ENCODE measurements at regions not wholly inside any gene's neighbourhood (a gene's known extent, or its start where the extent isn't known, plus 50 kb on each side); places are given as distances from the start of the nearest gene placed in this dataset.

- H3K27me3 Mint-ChIP-seq (ENCODE audit: insufficient read depth, unreplicated experiment) = no peaks in the 10 kb centered on the region
- no peaks in the 10 kb centered on the region for H3K4me1 Mint-ChIP-seq (ENCODE audit: low read depth, unreplicated experiment)
- POLR2A ChIA-PET = no interaction called here
- no peaks in the 10 kb centered on the region for H3K36me3 Mint-ChIP-seq (ENCODE audit: insufficient read depth, unreplicated experiment)
- no peak overlapping the region for H3K27ac Mint-ChIP-seq (ENCODE audit: unreplicated experiment)
- Histone ChIP-seq H3K4me3 (ENCODE audit: low read depth, low read length) (no peak overlapping the region), H3K27me3 (replicated peaks; ENCODE audit: control insufficient read depth, insufficient read depth, low read length) (no peaks in the 10 kb centered on the region), H3K9me3 (no peaks in the 10 kb centered on the region), H3K36me3 (ENCODE audit: control insufficient read depth, insufficient read depth, low read length) (no peaks in the 10 kb centered on the region), H3K4me1 (no peaks in the 10 kb centered on the region)
- TF ChIP-seq, protein P1, sequence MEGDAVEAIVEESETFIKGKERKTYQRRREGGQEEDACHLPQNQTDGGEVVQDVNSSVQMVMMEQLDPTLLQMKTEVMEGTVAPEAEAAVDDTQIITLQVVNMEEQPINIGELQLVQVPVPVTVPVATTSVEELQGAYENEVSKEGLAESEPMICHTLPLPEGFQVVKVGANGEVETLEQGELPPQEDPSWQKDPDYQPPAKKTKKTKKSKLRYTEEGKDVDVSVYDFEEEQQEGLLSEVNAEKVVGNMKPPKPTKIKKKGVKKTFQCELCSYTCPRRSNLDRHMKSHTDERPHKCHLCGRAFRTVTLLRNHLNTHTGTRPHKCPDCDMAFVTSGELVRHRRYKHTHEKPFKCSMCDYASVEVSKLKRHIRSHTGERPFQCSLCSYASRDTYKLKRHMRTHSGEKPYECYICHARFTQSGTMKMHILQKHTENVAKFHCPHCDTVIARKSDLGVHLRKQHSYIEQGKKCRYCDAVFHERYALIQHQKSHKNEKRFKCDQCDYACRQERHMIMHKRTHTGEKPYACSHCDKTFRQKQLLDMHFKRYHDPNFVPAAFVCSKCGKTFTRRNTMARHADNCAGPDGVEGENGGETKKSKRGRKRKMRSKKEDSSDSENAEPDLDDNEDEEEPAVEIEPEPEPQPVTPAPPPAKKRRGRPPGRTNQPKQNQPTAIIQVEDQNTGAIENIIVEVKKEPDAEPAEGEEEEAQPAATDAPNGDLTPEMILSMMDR (IDR thresholded peaks at IDR 0.05; ENCODE audit: insufficient read depth in 1 of 2, low read depth in 1 of 2, low read length in 1 of 2, severe bottlenecking in 1 of 2, unreplicated experiment in 1 of 2) = no peak
- H3K9me3 Mint-ChIP-seq (ENCODE audit: unreplicated experiment) = no peaks in the 10 kb centered on the region
- CTCF ChIA-PET = no interaction called here
- no peak for DNase-seq
- no peak overlapping the region for H3K4me3 Mint-ChIP-seq (ENCODE audit: unreplicated experiment)
- intact Hi-C loops (cut with micrococcal nuclease; ENCODE audit: unreplicated experiment) = no loop called here
- BruUV-seq (replicated peaks) = no TSS peak
Measured at GRCh38 chr14:94686511-94687160, 74.4 kb downstream of the SERPINA3 start.

GRCh38 chr14:94685681-94686485 is 73.7 kb downstream of the SERPINA3 start:
- Mint-ChIP-seq H3K4me1 (ENCODE audit: low read depth, unreplicated experiment) (no peaks in the 10 kb centered on the region), H3K27ac (ENCODE audit: unreplicated experiment) (no peak overlapping the region), H3K36me3 (ENCODE audit: insufficient read depth, unreplicated experiment) (no peaks in the 10 kb centered on the region), H3K4me3 (ENCODE audit: unreplicated experiment) (no peak overlapping the region), H3K9me3 (ENCODE audit: unreplicated experiment) (no peaks in the 10 kb centered on the region), H3K27me3 (ENCODE audit: insufficient read depth, unreplicated experiment) (no peaks in the 10 kb centered on the region)
- Histone ChIP-seq H3K4me1 (no peaks in the 10 kb centered on the region), H3K27me3 (replicated peaks; ENCODE audit: control insufficient read depth, insufficient read depth, low read length) (no peaks in the 10 kb centered on the region), H3K9me3 (no peaks in the 10 kb centered on the region), H3K4me3 (ENCODE audit: low read depth, low read length) (no peak overlapping the region), H3K36me3 (ENCODE audit: control insufficient read depth, insufficient read depth, low read length) (no peaks in the 10 kb centered on the region)
- POLR2A ChIA-PET = no interaction called here
- TF ChIP-seq, protein P1 (IDR thresholded peaks at IDR 0.05; ENCODE audit: insufficient read depth in 1 of 2, low read depth in 1 of 2, low read length in 1 of 2, severe bottlenecking in 1 of 2, unreplicated experiment in 1 of 2) = no peak
- DNase-seq = no peak
- intact Hi-C loops (cut with micrococcal nuclease; ENCODE audit: unreplicated experiment) = no loop called here
- CTCF ChIA-PET = no interaction called here
- BruUV-seq (replicated peaks) = no TSS peak

DNA sequence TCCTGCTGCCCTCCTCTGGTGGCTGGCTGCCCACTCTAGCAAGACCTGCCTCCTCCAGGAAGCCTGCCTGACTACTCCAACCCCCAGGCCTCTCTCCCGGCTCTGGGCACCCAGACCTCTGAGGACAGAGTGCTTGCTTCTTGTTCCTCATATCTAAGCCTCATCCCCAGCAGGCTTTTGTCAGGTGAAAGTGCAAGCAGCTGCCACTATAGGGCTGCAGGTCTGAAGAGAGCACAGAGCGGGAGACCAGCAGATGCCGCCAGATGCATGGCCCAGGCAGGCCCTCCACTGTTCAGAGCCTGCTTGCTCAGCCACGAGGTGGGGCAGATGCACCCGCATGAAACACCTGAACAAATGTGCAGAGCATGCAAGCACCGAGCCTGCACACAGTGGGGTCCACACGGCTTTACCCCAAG is 73.0 kb downstream of the SERPINA3 start:
- H3K27me3 Mint-ChIP-seq (ENCODE audit: insufficient read depth, unreplicated experiment) = no peaks in the 10 kb centered on the region
- Histone ChIP-seq H3K27me3 (replicated peaks; ENCODE audit: control insufficient read depth, insufficient read depth, low read length) (no peaks in the 10 kb centered on the region), H3K36me3 (ENCODE audit: control insufficient read depth, insufficient read depth, low read length) (no peaks in the 10 kb centered on the region), H3K9me3 (no peaks in the 10 kb centered on the region), H3K4me1 (no peaks in the 10 kb centered on the region), H3K4me3 (ENCODE audit: low read depth, low read length) (no peak overlapping the region)
- CTCF ChIA-PET = no interaction called here
- H3K9me3 Mint-ChIP-seq (ENCODE audit: unreplicated experiment) = no peaks in the 10 kb centered on the region
- H3K27ac Mint-ChIP-seq (ENCODE audit: unreplicated experiment) = no peak overlapping the region
- DNase-seq = peak; percentile 35 to 55
- H3K4me3 Mint-ChIP-seq (ENCODE audit: unreplicated experiment) = no peak overlapping the region
- no peaks in the 10 kb centered on the region for H3K4me1 Mint-ChIP-seq (ENCODE audit: low read depth, unreplicated experiment)
- TF ChIP-seq, protein P1 (IDR thresholded peaks at IDR 0.05; ENCODE audit: insufficient read depth in 1 of 2, low read depth in 1 of 2, low read length in 1 of 2, severe bottlenecking in 1 of 2, unreplicated experiment in 1 of 2) = peak in 1 of 2 experiments; percentile 15
- BruUV-seq (replicated peaks) = no TSS peak
- intact Hi-C loops (cut with micrococcal nuclease; ENCODE audit: unreplicated experiment) = no loop called here
- H3K36me3 Mint-ChIP-seq (ENCODE audit: insufficient read depth, unreplicated experiment) = no peaks in the 10 kb centered on the region
- POLR2A ChIA-PET = no interaction called here
